Activated T-helper 1 cell treated with anti-CD3 and anti-CD28 coated beads, Interleukin-12 subunit alpha, Interleukin-12 subunit beta, Interleukin-2, Interleukin-4 antibody, amounts not matched to agents 30 ng/mL and 10 ng/mL and 1 ng/mL, durations not matched to agents 14 hours and 24 hours and 36 hours (primary cell): ENCODE measurements at regions not wholly inside any gene's neighbourhood (a gene's known extent, or its start where the extent isn't known, plus 50 kb on each side); places are given as distances from the start of the nearest gene placed in this dataset.

Experiments used
- DNase-seq: peaks from one replicate; pipeline ENCODE4 v3.0.0; 2021; ENCODE audit warnings: low spot score
- H3K27ac Mint-ChIP-seq: one replicate; pipeline ENCODE4 v1.8.0; 2021; ENCODE audit warnings: mild to moderate bottlenecking, mixed read lengths
- H3K27me3 Mint-ChIP-seq: one replicate; pipeline ENCODE4 v1.8.0; 2022; ENCODE audit warnings: mild to moderate bottlenecking, moderate library complexity, mixed read lengths; ENCODE audit not compliant: insufficient read depth
- H3K36me3 Mint-ChIP-seq: one replicate; pipeline ENCODE4 v1.8.0; 2021; ENCODE audit warnings: low read depth, mixed read lengths
- H3K4me1 Mint-ChIP-seq: one replicate; pipeline ENCODE4 v1.8.0; 2021; ENCODE audit warnings: low read depth, mixed read lengths
- H3K4me3 Mint-ChIP-seq: one replicate; pipeline ENCODE4 v1.8.0; 2021; ENCODE audit warnings: mild to moderate bottlenecking, moderate library complexity, mixed read lengths
- H3K9me3 Mint-ChIP-seq: one replicate; pipeline ENCODE4 v1.8.0; 2021; ENCODE audit warnings: mixed read lengths
- intact Hi-C: fragments of 100-400 bp; cut with micrococcal nuclease; formaldehyde crosslinking; loops from one replicate; pipeline ENCODE4 v1.15.1; 2024

GRCh38 chr14:46322730-46323403, 328.7 kb downstream of the RPL10L start:
- Mint-ChIP-seq H3K4me3 (no peak overlapping the region), H3K4me1 (no peaks in the 10 kb centered on the region), H3K27ac (no peak overlapping the region), H3K36me3 (no peaks in the 10 kb centered on the region), H3K9me3 (no peaks in the 10 kb centered on the region), H3K27me3 (no peaks in the 10 kb centered on the region)
- no peak for DNase-seq
- intact Hi-C loops = no loop called here

- no peak for DNase-seq
- Mint-ChIP-seq H3K4me1 (no peaks in the 10 kb centered on the region), H3K4me3 (no peak overlapping the region), H3K27me3 (no peaks in the 10 kb centered on the region), H3K36me3 (no peaks in the 10 kb centered on the region), H3K9me3 (peaks cover 3% of the 10 kb centered on the region), H3K27ac (no peak overlapping the region)
- intact Hi-C loops = no loop called here
Observed at GRCh38 chr14:46322076-46322475, 329.5 kb downstream of the RPL10L start.

DNA sequence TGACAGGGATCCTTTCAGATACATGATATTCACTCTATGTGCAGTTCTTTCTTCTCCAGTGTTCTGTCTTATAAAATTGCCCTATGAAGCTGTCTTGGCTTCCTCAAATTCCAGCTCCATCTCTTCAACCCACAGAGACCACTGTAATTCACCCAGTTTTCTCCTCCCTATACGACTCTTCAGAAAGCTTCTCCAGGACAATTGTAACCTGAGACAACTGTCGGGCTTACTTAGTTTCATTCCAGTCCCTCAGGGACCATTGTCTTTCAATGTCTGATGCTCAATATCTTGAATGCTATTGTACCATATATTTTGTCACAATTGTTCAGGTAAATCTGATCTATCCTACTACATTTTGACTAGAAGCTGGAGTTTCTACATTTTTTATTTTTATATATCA, 345.3 kb downstream of the RPL10L start:
- Mint-ChIP-seq H3K4me3 (no peak overlapping the region), H3K27me3 (no peaks in the 10 kb centered on the region), H3K4me1 (no peaks in the 10 kb centered on the region), H3K9me3 (peaks cover 11% of the 10 kb centered on the region), H3K27ac (no peak overlapping the region), H3K36me3 (no peaks in the 10 kb centered on the region)
- intact Hi-C loops = no loop called here
- DNase-seq = no peak

DNA sequence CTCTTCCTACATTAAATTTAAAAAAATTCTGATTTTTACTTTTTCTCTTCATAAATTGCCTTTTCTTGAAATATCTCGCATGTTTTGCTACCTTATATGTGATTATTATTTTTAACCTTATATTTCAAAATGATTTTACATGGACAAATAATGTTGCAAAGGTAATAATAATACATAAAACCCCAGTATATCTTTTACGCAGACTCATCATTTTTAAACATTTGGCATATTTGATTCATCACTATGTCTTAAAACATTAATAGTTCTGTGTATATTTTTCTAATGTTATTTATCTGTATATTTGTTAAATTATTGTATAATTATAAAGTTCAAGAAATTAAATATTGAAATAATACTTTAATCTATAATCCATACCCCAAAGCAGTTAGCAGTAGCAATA, 350.8 kb downstream of the RPL10L start:
- H3K4me1 Mint-ChIP-seq = no peaks in the 10 kb centered on the region
- no peaks in the 10 kb centered on the region for H3K36me3 Mint-ChIP-seq
- H3K27me3 Mint-ChIP-seq = no peaks in the 10 kb centered on the region
- H3K27ac Mint-ChIP-seq = no peak overlapping the region
- H3K9me3 Mint-ChIP-seq = peaks cover 17% of the 10 kb centered on the region
- intact Hi-C loops = no loop called here
- no peak for DNase-seq
- no peak overlapping the region for H3K4me3 Mint-ChIP-seq

DNA sequence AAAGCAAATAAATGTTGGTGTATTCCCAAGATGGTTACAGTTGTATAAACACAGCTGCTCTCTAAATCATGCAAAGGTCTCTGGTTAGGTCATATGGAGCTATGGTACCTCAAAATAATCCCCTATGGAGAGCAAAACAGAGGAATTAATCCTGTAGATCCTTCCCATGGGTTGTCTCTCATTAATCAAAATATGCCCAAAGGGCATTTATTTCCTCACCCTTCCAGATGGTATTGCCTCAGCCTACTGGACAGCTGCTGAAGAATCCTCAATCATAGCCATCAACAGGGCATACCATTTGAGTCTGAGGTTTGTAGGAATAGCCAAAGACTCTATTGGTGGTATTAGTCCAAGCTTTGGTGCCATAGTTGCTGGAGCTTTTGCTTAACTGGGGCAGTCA, 360.9 kb downstream of the RPL10L start:
- no peaks in the 10 kb centered on the region for H3K4me1 Mint-ChIP-seq
- H3K27me3 Mint-ChIP-seq = no peaks in the 10 kb centered on the region
- DNase-seq = no peak
- no peak overlapping the region for H3K27ac Mint-ChIP-seq
- peaks cover 21% of the 10 kb centered on the region for H3K9me3 Mint-ChIP-seq
- no peak overlapping the region for H3K4me3 Mint-ChIP-seq
- no peaks in the 10 kb centered on the region for H3K36me3 Mint-ChIP-seq
- intact Hi-C loops = no loop called here

DNA sequence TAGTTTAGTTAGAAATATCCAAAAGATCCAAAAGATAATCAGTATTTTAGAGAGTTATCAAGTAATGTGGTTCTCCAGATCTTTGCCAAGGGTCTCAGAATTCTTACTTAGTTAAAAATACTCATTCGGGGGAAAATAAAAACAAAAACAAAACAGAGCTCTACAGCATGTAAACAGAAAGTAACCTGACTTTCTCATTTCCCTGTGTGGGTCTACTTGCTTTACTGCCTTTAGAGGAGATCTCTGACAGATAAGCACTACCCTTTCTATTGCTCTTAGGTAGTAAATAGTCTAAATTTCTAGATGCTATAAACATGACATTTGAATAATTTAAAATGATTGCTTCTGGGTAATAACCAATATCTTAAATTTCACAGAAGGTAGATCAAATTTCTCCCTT, 371.8 kb downstream of the RPL10L start:
- Mint-ChIP-seq H3K36me3 (no peaks in the 10 kb centered on the region), H3K27me3 (no peaks in the 10 kb centered on the region), H3K4me3 (no peak overlapping the region), H3K27ac (no peak overlapping the region), H3K9me3 (peaks cover 29% of the 10 kb centered on the region), H3K4me1 (no peaks in the 10 kb centered on the region)
- intact Hi-C loops = no loop called here
- no peak for DNase-seq

DNA sequence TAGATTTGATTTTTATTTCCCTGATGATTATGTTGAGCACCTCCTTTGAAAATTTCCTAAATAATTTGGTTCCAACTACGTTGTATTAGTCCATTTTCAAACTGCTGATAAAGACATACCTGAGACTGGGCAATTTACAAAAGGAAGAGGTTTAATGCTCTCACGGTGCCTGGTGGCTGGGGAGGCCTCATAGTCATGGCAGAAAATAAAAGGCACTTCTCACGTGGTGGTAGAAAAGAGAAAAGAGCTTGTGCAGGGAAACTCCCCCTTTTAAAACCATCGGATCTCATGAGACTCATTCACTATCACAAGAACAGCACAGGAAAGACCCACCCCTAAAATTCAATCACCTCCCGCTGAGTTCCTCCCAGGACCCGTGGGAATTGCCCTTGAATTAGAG, 372.3 kb downstream of the RPL10L start:
- Mint-ChIP-seq H3K27me3 (no peaks in the 10 kb centered on the region), H3K9me3 (peaks cover 24% of the 10 kb centered on the region), H3K27ac (no peak overlapping the region), H3K4me3 (no peak overlapping the region), H3K36me3 (no peaks in the 10 kb centered on the region), H3K4me1 (no peaks in the 10 kb centered on the region)
- DNase-seq = no peak
- intact Hi-C loops = no loop called here

GRCh38 chr14:46259536-46259935, 392.0 kb downstream of the RPL10L start:
- Mint-ChIP-seq H3K4me3 (no peak overlapping the region), H3K27me3 (no peaks in the 10 kb centered on the region), H3K4me1 (no peaks in the 10 kb centered on the region), H3K36me3 (no peaks in the 10 kb centered on the region), H3K27ac (no peak overlapping the region), H3K9me3 (peaks cover 4% of the 10 kb centered on the region)
- intact Hi-C loops = no loop called here
- no peak for DNase-seq

- intact Hi-C loops = no loop called here
- no peak overlapping the region for H3K4me3 Mint-ChIP-seq
- H3K9me3 Mint-ChIP-seq = peaks cover 4% of the 10 kb centered on the region
- no peaks in the 10 kb centered on the region for H3K4me1 Mint-ChIP-seq
- no peaks in the 10 kb centered on the region for H3K36me3 Mint-ChIP-seq
- H3K27ac Mint-ChIP-seq = no peak overlapping the region
- DNase-seq = no peak
- H3K27me3 Mint-ChIP-seq = no peaks in the 10 kb centered on the region
Observed at GRCh38 chr14:46256381-46256780, 395.2 kb downstream of the RPL10L start.

DNA sequence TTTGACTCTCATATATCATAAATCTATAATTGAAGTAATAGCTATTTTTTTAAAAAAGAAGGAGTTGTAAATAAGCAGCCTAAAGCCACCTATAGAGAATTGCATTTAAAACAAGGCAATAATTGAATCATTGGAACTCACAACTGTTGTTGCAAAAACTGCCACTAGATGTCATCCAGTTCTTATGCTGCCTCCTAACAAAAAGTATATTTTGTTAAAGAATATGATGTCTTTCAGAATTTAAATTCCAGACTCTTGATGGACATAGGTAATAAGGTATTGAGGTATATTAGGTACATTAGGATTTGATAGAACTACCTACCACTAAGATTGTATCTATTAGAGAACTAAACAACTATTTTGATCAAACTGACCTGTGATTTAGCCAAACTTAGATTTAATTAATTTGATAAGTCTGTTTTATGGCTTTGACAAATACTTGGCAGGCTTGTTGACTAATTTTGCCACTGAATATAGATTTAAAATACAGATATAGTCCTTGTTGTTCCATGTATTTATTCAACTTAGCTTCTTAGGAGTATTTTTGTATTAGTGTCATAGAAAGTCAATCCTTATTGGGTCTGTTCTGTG, 401.4 kb downstream of the RPL10L start:
- intact Hi-C loops = no loop called here
- Mint-ChIP-seq H3K27ac (no peak overlapping the region), H3K9me3 (no peaks in the 10 kb centered on the region), H3K4me3 (no peak overlapping the region), H3K36me3 (no peaks in the 10 kb centered on the region), H3K27me3 (no peaks in the 10 kb centered on the region), H3K4me1 (no peaks in the 10 kb centered on the region)
- DNase-seq = no peak

- H3K4me3 Mint-ChIP-seq = no peak overlapping the region
- no peaks in the 10 kb centered on the region for H3K9me3 Mint-ChIP-seq
- no peaks in the 10 kb centered on the region for H3K36me3 Mint-ChIP-seq
- no peak overlapping the region for H3K27ac Mint-ChIP-seq
- H3K4me1 Mint-ChIP-seq = no peaks in the 10 kb centered on the region
- no peaks in the 10 kb centered on the region for H3K27me3 Mint-ChIP-seq
- intact Hi-C loops = no loop called here
- no peak for DNase-seq
Observed at GRCh38 chr14:46248001-46248630, 403.5 kb downstream of the RPL10L start.

DNA sequence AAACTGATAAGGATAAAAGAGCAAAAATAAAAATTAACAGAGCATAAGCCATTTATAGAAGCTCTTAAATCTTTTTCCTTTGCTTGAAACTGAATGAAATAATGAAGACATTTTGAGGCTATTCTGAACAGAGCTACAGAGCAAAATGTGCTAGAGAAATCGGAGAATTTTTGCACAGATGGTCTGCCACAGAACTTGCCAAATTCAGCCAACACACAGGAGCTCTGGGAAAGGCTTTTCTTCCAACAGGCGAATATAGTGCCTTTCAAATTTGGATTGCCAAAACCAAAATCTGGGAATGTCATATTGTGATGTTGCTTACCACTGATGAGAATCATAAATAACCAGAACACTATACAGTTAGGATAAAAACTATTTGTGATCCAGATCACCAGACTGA, 406.3 kb downstream of the RPL10L start:
- H3K36me3 Mint-ChIP-seq = no peaks in the 10 kb centered on the region
- no peak overlapping the region for H3K27ac Mint-ChIP-seq
- no peaks in the 10 kb centered on the region for H3K4me1 Mint-ChIP-seq
- no peaks in the 10 kb centered on the region for H3K9me3 Mint-ChIP-seq
- no peak for DNase-seq
- H3K27me3 Mint-ChIP-seq = no peaks in the 10 kb centered on the region
- no peak overlapping the region for H3K4me3 Mint-ChIP-seq
- intact Hi-C loops = no loop called here

DNA sequence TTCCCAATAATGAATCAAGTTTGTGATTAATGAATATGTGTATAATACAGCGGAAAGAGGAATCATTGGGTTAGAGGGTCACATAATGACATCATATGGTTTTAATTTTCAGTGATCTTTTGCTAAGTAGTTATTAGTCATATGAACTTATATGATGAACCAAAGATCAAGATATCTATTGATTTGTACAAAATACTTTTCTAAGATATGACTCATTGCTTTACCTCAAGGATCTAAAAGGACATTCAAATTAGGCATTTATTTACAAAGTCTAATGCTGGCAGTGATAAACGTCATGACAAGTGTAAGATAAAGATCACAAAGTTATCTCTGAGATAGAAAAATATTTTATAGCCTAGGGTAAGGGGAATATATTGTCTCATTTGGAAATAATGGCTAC, 417.8 kb downstream of the RPL10L start:
- Mint-ChIP-seq H3K27me3 (no peaks in the 10 kb centered on the region), H3K4me3 (no peak overlapping the region)

More for the DNA sequence above, 417.8 kb downstream of the RPL10L start:
- Mint-ChIP-seq H3K4me1 (no peaks in the 10 kb centered on the region), H3K9me3 (peaks cover 16% of the 10 kb centered on the region), H3K36me3 (no peaks in the 10 kb centered on the region), H3K27ac (no peak overlapping the region)
- no peak for DNase-seq
- intact Hi-C loops = no loop called here
